WTC11 (cell line): ENCODE measurements at regions not wholly inside any gene's neighbourhood (a gene's known extent, or its start where the extent isn't known, plus 50 kb on each side); places are given as distances from the start of the nearest gene placed in this dataset.
"Not testable (repeated sequence)": the region's sequence is repeated elsewhere in the genome, so short reads cannot be mapped to it uniquely, and the experiment has no call there.

Experiments
- ATAC-seq: fragments of 200-7000 bp; cut with Tn5 transposase; 2 replicates; pipeline ENCODE4 v1.10.0; 2021; ENCODE audit warnings: mild to moderate bottlenecking, moderate library complexity
- CTCF ChIA-PET: fragments of 300-600 bp; sonication (Branson Sonifier 250); formaldehyde crosslinking; loops from one replicate; lab custom pipeline; 2021; ENCODE audit warnings: antibody characterized with exemption; lab: Charles Lee
- POLR2A ChIA-PET: fragments of 350-600 bp; sonication (Branson Sonifier 250); formaldehyde crosslinking; loops from one replicate; lab custom pipeline; 2021; ENCODE audit warnings: antibody characterized with exemption; lab: Charles Lee
- DNase-seq: peaks from one replicate; pipeline ENCODE4 v3.0.0; 2021; ENCODE audit warnings: low spot score
- H3K27ac Mint-ChIP-seq: 2 replicates; pipeline ENCODE4 v1.8.0; 2021; ENCODE audit warnings: mixed read lengths
- H3K27me3 Mint-ChIP-seq: 2 replicates; pipeline ENCODE4 v1.8.0; 2021; ENCODE audit warnings: low read depth, mild to moderate bottlenecking, moderate library complexity, mixed read lengths
- H3K36me3 Mint-ChIP-seq: 2 replicates; pipeline ENCODE4 v1.8.0; 2021; ENCODE audit warnings: mixed read lengths
- H3K4me1 Mint-ChIP-seq: 2 replicates; pipeline ENCODE4 v1.8.0; 2022; ENCODE audit warnings: mixed read lengths
- H3K4me3 Mint-ChIP-seq: 2 replicates; pipeline ENCODE4 v1.8.0; 2021; ENCODE audit warnings: mild to moderate bottlenecking, moderate library complexity, mixed read lengths
- H3K9me3 Mint-ChIP-seq: 2 replicates; pipeline ENCODE4 v1.8.0; 2021; ENCODE audit warnings: mixed read lengths
- ATF2 ChIP-seq: sonication (generic); formaldehyde crosslinking; IDR thresholded peaks from 2 replicates; pipeline ENCODE4 v1.8.1; 2022; ENCODE audit warnings: low read depth, missing genetic modification reagents, borderline replicate concordance
- ATF6 ChIP-seq: sonication (generic); formaldehyde crosslinking; IDR thresholded peaks from 2 replicates; pipeline ENCODE4 v1.8.1; 2023; ENCODE audit warnings: mild to moderate bottlenecking, missing genetic modification reagents
- CDX4 ChIP-seq: fragments of 250-450 bp; sonication (Bioruptor Pico); IDR thresholded peaks from 2 replicates; pipeline ENCODE4 v1.9.0; 2021; ENCODE audit warnings: moderate library complexity, mild to moderate bottlenecking, inconsistent platforms, borderline replicate concordance
- ELF4 ChIP-seq: sonication (generic); formaldehyde crosslinking; IDR thresholded peaks from 2 replicates; pipeline ENCODE4 v1.8.1; 2022; ENCODE audit warnings: low read depth, mild to moderate bottlenecking, moderate library complexity, missing genetic modification reagents
- EMX1 ChIP-seq: fragments of 250-450 bp; sonication (Bioruptor Pico); IDR thresholded peaks from 2 replicates; pipeline ENCODE4 v1.8.0; 2021; ENCODE audit warnings: mild to moderate bottlenecking
- FOXJ3 ChIP-seq: sonication (generic); formaldehyde crosslinking; IDR thresholded peaks from 2 replicates; pipeline ENCODE4 v1.9.0; 2021; ENCODE audit warnings: missing genetic modification reagents, mild to moderate bottlenecking, borderline replicate concordance
- FOXK1 ChIP-seq: sonication (generic); formaldehyde crosslinking; IDR thresholded peaks from 2 replicates; pipeline ENCODE4 v1.8.0; 2022; ENCODE audit warnings: mild to moderate bottlenecking, moderate library complexity, missing genetic modification reagents
- IRF2 ChIP-seq: sonication (generic); formaldehyde crosslinking; IDR thresholded peaks from 2 replicates; pipeline ENCODE4 v1.8.0; 2022; ENCODE audit warnings: low read depth, missing genetic modification reagents, borderline replicate concordance
- KAT7 ChIP-seq: sonication (generic); formaldehyde crosslinking; IDR thresholded peaks from 2 replicates; pipeline ENCODE4 v1.8.1; 2023; ENCODE audit warnings: missing genetic modification reagents, mild to moderate bottlenecking, borderline replicate concordance
- NR1H2 ChIP-seq: sonication (generic); formaldehyde crosslinking; IDR thresholded peaks from 2 replicates; pipeline ENCODE4 v1.9.0; 2021; ENCODE audit warnings: mild to moderate bottlenecking, moderate library complexity, missing genetic modification reagents
- PREB ChIP-seq: sonication (generic); formaldehyde crosslinking; IDR thresholded peaks from 2 replicates; pipeline ENCODE4 v1.8.1; 2022; ENCODE audit warnings: mild to moderate bottlenecking, missing genetic modification reagents, moderate library complexity, borderline replicate concordance
- RORB ChIP-seq: fragments of 250-450 bp; sonication (Bioruptor Pico); IDR thresholded peaks from 2 replicates; pipeline ENCODE4 v1.9.0; 2021; ENCODE audit warnings: mild to moderate bottlenecking
- SMAD4 ChIP-seq: sonication (generic); formaldehyde crosslinking; IDR thresholded peaks from 2 replicates; pipeline ENCODE4 v1.8.0; 2022; ENCODE audit warnings: mild to moderate bottlenecking, missing genetic modification reagents
- SOX15 ChIP-seq: fragments of 250-450 bp; sonication (Bioruptor Pico); IDR thresholded peaks from 2 replicates; pipeline ENCODE4 v1.9.0; 2021; ENCODE audit warnings: mild to moderate bottlenecking
- USF2 ChIP-seq: sonication (generic); formaldehyde crosslinking; IDR thresholded peaks from 2 replicates; pipeline ENCODE4 v1.8.1; 2023; ENCODE audit warnings: mild to moderate bottlenecking, missing genetic modification reagents, moderate library complexity
- ZBTB21 ChIP-seq: sonication (generic); formaldehyde crosslinking; IDR thresholded peaks from 2 replicates; pipeline ENCODE4 v1.8.1; 2023; ENCODE audit warnings: mild to moderate bottlenecking, missing genetic modification reagents, borderline replicate concordance
- ZNF416 ChIP-seq: fragments of 250-450 bp; sonication (Bioruptor Pico); IDR thresholded peaks from 2 replicates; pipeline ENCODE4 v1.9.0; 2021; ENCODE audit warnings: mild to moderate bottlenecking, inconsistent platforms
- ZNF423 ChIP-seq: fragments of 250-450 bp; sonication (Bioruptor Pico); IDR thresholded peaks from 2 replicates; pipeline ENCODE4 v2.1.2; 2022; ENCODE audit warnings: mild to moderate bottlenecking, moderate library complexity

- TF ChIP-seq NR1H2 (CRISPR knock-in tag) (no peak), IRF2 (CRISPR knock-in tag) (no peak)
- TF ChIP-seq, all 79 proteins: peak for 0
Measured at GRCh38 chr14:87255058-87255457, 737.9 kb downstream of the GALC start (continued).

- Mint-ChIP-seq H3K27ac (no peak overlapping the region), H3K4me1 (peaks cover 31% of the 10 kb centered on the region), H3K36me3 (peaks cover 24% of the 10 kb centered on the region), H3K27me3 (peaks cover 5% of the 10 kb centered on the region), H3K9me3 (peaks cover 22% of the 10 kb centered on the region), H3K4me3 (no peak overlapping the region)
- ChIA-PET CTCF (no interaction called here), POLR2A (no interaction called here)
- DNase-seq (no peak), ATAC-seq (no peak)
- no peak for TF ChIP-seq ZBTB21 (CRISPR knock-in tag)
- TF ChIP-seq ELF4 (CRISPR knock-in tag), result no peak
- no peak for TF ChIP-seq RORB (CRISPR knock-in tag)
- no peak for TF ChIP-seq ZNF423 (CRISPR knock-in tag)
- TF ChIP-seq FOXK1, result no peak
- no peak for TF ChIP-seq ATF2 (CRISPR knock-in tag)
- TF ChIP-seq PREB, result no peak
- no peak for TF ChIP-seq CDX4 (CRISPR knock-in tag)
- TF ChIP-seq ZNF416 (CRISPR knock-in tag), result no peak
- TF ChIP-seq KAT7 (CRISPR knock-in tag), result no peak
- no peak for TF ChIP-seq ATF6 (CRISPR knock-in tag)
- TF ChIP-seq SOX15 (CRISPR knock-in tag), result no peak
- no peak for TF ChIP-seq USF2 (CRISPR knock-in tag)
- TF ChIP-seq FOXJ3, result no peak
- TF ChIP-seq SMAD4, result no peak
- TF ChIP-seq EMX1, result no peak
Measured at GRCh38 chr14:87254331-87254874, 738.6 kb downstream of the GALC start.

- Mint-ChIP-seq H3K4me1 (peaks cover 27% of the 10 kb centered on the region), H3K36me3 (peaks cover 21% of the 10 kb centered on the region), H3K9me3 (peaks cover 18% of the 10 kb centered on the region)
- H3K27me3 Mint-ChIP-seq, CTCF ChIA-PET, DNase-seq, POLR2A ChIA-PET, H3K27ac Mint-ChIP-seq, H3K4me3 Mint-ChIP-seq, ATAC-seq: not testable (repeated sequence)
Measured at GRCh38 chr14:87253791-87254190, 739.2 kb downstream of the GALC start.
